CD14-positive monocyte (primary cell): ENCODE measurements at regions not wholly inside any gene's neighbourhood (a gene's known extent, or its start where the extent isn't known, plus 50 kb on each side); places are given as distances from the start of the nearest gene placed in this dataset.

Experiments
- DNase-seq, 3 donors: peaks; one replicate each; pipeline ENCODE4 v3.0.0-alpha.2; 2011 to 2022
- H2AFZ ChIP-seq: 2 replicates; pipeline ENCODE4 v1.6.0; 2012; ENCODE audit warnings: mild to moderate bottlenecking, low read depth, low read length, inconsistent platforms; ENCODE audit not compliant: insufficient read depth, poor library complexity, severe bottlenecking
- H3K27ac ChIP-seq, 2 donors: 1 replicate in 1 of 2; 2 replicates in 1 of 2; pipeline ENCODE4 v1.5.1; 2012 to 2013; ENCODE audit warnings: low read length in 2 of 2, control low read depth in 1 of 2, inconsistent platforms in 1 of 2, low read depth in 1 of 2, mild to moderate bottlenecking in 1 of 2
- H3K27me3 ChIP-seq, 2 donors: one replicate each; pipeline versions ENCODE4 v1.6.0 to v1.6.1; 2011 to 2013; ENCODE audit warnings: low read length in 2 of 2; ENCODE audit not compliant: control insufficient read depth in 2 of 2, insufficient read depth in 2 of 2
- H3K36me3 ChIP-seq, 2 donors: replicated peaks in 1 of 2; 1 replicate in 1 of 2; 2 replicates in 1 of 2; pipeline versions ENCODE4 v1.5.1 to v1.6.1; 2012 to 2013; ENCODE audit warnings: low read length in 2 of 2, control low read depth in 1 of 2, inconsistent platforms in 1 of 2, mild to moderate bottlenecking in 1 of 2; ENCODE audit not compliant: insufficient read depth in 2 of 2, control insufficient read depth in 1 of 2
- H3K4me1 ChIP-seq, 2 donors: 1 replicate in 1 of 2; 2 replicates in 1 of 2; pipeline versions ENCODE4 v1.5.1 to v1.6.1; 2012 to 2013; ENCODE audit warnings: low read length in 2 of 2, control low read depth in 1 of 2, inconsistent platforms in 1 of 2, mild to moderate bottlenecking in 1 of 2, moderate library complexity in 1 of 2; ENCODE audit not compliant: insufficient read depth in 2 of 2, control insufficient read depth in 1 of 2
- H3K4me2 ChIP-seq: replicated peaks from 2 replicates; pipeline ENCODE3; 2012; ENCODE audit warnings: low read length, moderate library complexity, mild to moderate bottlenecking; ENCODE audit not compliant: poor library complexity, severe bottlenecking; ENCODE audit errors: extremely low read depth
- H3K4me3 ChIP-seq, 3 experiments: fragments of 200-600 bp in 1 of 3; sonication (generic) in 1 of 3; replicated peaks in 1 of 3; 1 replicate in 2 of 3; 2 replicates in 1 of 3; pipeline ENCODE4 v1.5.1; 2011 to 2013; ENCODE audit warnings: low read length in 3 of 3, mild to moderate bottlenecking in 3 of 3, control low read depth in 2 of 3, low read depth in 2 of 3, inconsistent platforms in 1 of 3, moderate library complexity in 1 of 3
- H3K79me2 ChIP-seq: 2 replicates; pipeline ENCODE4 v1.6.0; 2012; ENCODE audit warnings: mild to moderate bottlenecking, control low read depth, inconsistent platforms, low read length, moderate library complexity; ENCODE audit not compliant: insufficient read depth
- H3K9ac ChIP-seq: 2 replicates; pipeline ENCODE4 v1.6.0; 2017; ENCODE audit warnings: low read length, mild to moderate bottlenecking; ENCODE audit not compliant: insufficient read depth, poor library complexity, severe bottlenecking
- H3K9me3 ChIP-seq, 2 donors: replicated peaks in 1 of 2; 1 replicate in 1 of 2; 2 replicates in 1 of 2; pipeline versions ENCODE4 v1.5.1 to v1.6.1; 2012 to 2013; ENCODE audit warnings: low read length in 2 of 2, control low read depth in 1 of 2; ENCODE audit not compliant: control insufficient read depth in 1 of 2, insufficient read depth in 1 of 2
- H4K20me1 ChIP-seq: 2 replicates; pipeline ENCODE4 v1.6.0; 2012; ENCODE audit warnings: mild to moderate bottlenecking, low read length, control low read depth, moderate library complexity; ENCODE audit not compliant: insufficient read depth
- H3K27ac Mint-ChIP-seq, 7 donors: one replicate each; pipeline ENCODE4 v1.8.0; 2020; ENCODE audit warnings: mild to moderate bottlenecking in 7 of 7, mixed read lengths in 7 of 7, moderate library complexity in 6 of 7, inconsistent platforms in 2 of 7
- H3K27me3 Mint-ChIP-seq, 3 donors: one replicate each; pipeline ENCODE4 v1.8.0; 2021 to 2022; ENCODE audit warnings: low read depth in 3 of 3, mild to moderate bottlenecking in 3 of 3, mixed read lengths in 3 of 3, moderate library complexity in 3 of 3, inconsistent platforms in 1 of 3
- H3K36me3 Mint-ChIP-seq, 2 donors: one replicate each; pipeline ENCODE4 v1.8.0; 2020; ENCODE audit warnings: mixed read lengths in 2 of 2, inconsistent platforms in 1 of 2, mild to moderate bottlenecking in 1 of 2
- H3K4me1 Mint-ChIP-seq: one replicate; pipeline ENCODE4 v1.8.0; 2020; ENCODE audit warnings: mild to moderate bottlenecking, mixed read lengths
- H3K4me3 Mint-ChIP-seq, 2 donors: one replicate each; pipeline ENCODE4 v1.8.0; 2020; ENCODE audit warnings: mild to moderate bottlenecking in 2 of 2, mixed read lengths in 2 of 2, moderate library complexity in 1 of 2
- H3K9me3 Mint-ChIP-seq, 7 donors: one replicate each; pipeline ENCODE4 v1.8.0; 2020 to 2022; ENCODE audit warnings: mixed read lengths in 7 of 7, mild to moderate bottlenecking in 6 of 7, moderate library complexity in 6 of 7, inconsistent platforms in 2 of 7
- WGBS: methylation state at CpG from one replicate; pipeline ENCODE4 v1.1.5; 2013; ENCODE audit warnings: missing lambda C conversion rate; ENCODE audit not compliant: insufficient coverage; 5-methylcytosine and 5-hydroxymethylcytosine counted together
- intact Hi-C, 2 donors: fragments of 100-400 bp; cut with micrococcal nuclease; formaldehyde crosslinking; loops; one replicate each; pipeline versions ENCODE4 v1.15.0 to v1.15.1; 2023
- TF ChIP-seq, protein P1 (sequence below): fragments of 200-600 bp; IDR thresholded peaks from one replicate; pipeline ENCODE4 v1.8.0; 2022; ENCODE audit warnings: antibody characterized with exemption, mild to moderate bottlenecking

DNA sequence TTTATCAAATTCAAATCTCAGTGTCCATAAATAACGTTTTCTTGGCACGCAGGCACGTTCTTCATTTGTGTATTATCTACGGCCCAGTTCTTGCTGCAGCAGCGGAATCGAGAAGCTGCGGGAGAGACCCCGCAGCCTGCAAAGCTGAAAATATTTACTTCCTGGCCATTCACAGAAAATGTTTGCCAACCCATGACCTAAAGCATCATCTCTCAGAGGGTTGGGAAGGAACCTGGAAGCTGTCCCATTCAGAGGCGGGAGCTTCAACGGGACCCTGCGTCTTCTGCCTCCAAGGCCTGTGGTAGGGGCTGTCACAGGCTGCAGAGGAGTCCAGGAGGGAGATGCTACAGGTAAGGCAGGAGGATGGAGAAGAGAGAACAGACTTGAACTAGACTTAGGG lies 319.2 kb downstream of the MN1 start:
- TF ChIP-seq, protein P1, sequence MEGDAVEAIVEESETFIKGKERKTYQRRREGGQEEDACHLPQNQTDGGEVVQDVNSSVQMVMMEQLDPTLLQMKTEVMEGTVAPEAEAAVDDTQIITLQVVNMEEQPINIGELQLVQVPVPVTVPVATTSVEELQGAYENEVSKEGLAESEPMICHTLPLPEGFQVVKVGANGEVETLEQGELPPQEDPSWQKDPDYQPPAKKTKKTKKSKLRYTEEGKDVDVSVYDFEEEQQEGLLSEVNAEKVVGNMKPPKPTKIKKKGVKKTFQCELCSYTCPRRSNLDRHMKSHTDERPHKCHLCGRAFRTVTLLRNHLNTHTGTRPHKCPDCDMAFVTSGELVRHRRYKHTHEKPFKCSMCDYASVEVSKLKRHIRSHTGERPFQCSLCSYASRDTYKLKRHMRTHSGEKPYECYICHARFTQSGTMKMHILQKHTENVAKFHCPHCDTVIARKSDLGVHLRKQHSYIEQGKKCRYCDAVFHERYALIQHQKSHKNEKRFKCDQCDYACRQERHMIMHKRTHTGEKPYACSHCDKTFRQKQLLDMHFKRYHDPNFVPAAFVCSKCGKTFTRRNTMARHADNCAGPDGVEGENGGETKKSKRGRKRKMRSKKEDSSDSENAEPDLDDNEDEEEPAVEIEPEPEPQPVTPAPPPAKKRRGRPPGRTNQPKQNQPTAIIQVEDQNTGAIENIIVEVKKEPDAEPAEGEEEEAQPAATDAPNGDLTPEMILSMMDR: no peak
- Mint-ChIP-seq H3K27me3 (peaks cover 6 to 9% (median 9%) of the 10 kb centered on the region in 3 donors), H3K9me3 (peaks cover 0 to 6% (median 4%) of the 10 kb centered on the region in 7 donors), H3K36me3 (no peaks in the 10 kb centered on the region), H3K4me3 (no peak overlapping the region), H3K4me1 (no peaks in the 10 kb centered on the region), H3K27ac (no peak overlapping the region)
- H3K4me2 ChIP-seq: no peak overlapping the region
- intact Hi-C loops: no loop called here
- H3K4me1 ChIP-seq: no peaks in the 10 kb centered on the region
- no peaks in the 10 kb centered on the region for H4K20me1 ChIP-seq
- no peaks in the 10 kb centered on the region for H3K36me3 ChIP-seq
- DNase-seq: no peak
- no peak overlapping the region for H3K9ac ChIP-seq
- H3K4me3 ChIP-seq: no peak overlapping the region
- H2AFZ ChIP-seq: no peak overlapping the region
- H3K79me2 ChIP-seq: no peaks in the 10 kb centered on the region
- H3K27ac ChIP-seq: no peak overlapping the region
- no peaks in the 10 kb centered on the region for H3K27me3 ChIP-seq
- WGBS: 84% methylated on average over 9 of the region's 11 CpGs
- no peaks in the 10 kb centered on the region for H3K9me3 ChIP-seq

DNA sequence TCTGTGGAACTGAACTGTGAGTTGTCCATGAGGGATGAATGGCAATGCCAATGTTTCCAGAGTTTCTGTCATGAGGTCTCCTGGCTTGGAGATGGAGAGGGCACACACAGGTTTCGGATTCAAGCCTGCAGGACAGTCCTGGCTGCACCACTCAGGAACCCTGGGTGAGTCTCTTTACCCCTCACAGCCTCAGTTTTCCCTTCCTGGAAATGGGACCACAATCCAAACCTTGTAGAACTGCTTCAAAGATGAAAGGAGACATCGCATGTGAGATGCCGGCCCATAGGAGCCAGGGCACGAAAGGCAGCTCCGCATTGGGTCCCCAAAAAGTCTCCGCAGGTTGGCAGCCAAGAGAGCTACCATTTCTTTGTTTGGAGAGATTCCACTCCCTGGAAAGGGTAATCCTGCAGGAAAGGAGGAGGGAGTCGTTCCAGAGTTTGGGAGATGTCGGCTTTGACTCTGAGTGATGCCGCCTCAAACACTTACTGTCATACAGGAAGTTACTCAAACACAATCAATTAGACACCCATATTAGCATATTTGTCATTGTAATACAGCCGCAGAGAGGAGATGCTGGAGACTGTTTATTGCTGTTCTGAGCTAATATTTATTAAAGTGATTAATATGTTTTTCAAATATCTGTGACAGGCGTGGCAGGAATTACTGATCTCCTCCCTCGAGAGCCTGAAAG lies 318.3 kb downstream of the MN1 start:
- no peak for DNase-seq
- Mint-ChIP-seq H3K9me3 (peaks cover 0 to 5% (median under 1%) of the 10 kb centered on the region in 7 donors), H3K4me3 (no peak overlapping the region), H3K36me3 (no peaks in the 10 kb centered on the region), H3K27ac (no peak overlapping the region), H3K4me1 (no peaks in the 10 kb centered on the region), H3K27me3 (peaks cover 6 to 9% (median 7%) of the 10 kb centered on the region in 3 donors)
- Histone ChIP-seq H3K9me3 (no peaks in the 10 kb centered on the region), H3K27ac (no peak overlapping the region), H3K4me1 (no peaks in the 10 kb centered on the region), H3K36me3 (no peaks in the 10 kb centered on the region), H3K79me2 (no peaks in the 10 kb centered on the region), H3K4me2 (no peak overlapping the region), H2AFZ (no peak overlapping the region), H3K9ac (no peak overlapping the region), H3K4me3 (no peak overlapping the region), H4K20me1 (no peaks in the 10 kb centered on the region), H3K27me3 (no peaks in the 10 kb centered on the region)
- 91% methylated on average over 6 of the region's 12 CpGs for WGBS
- TF ChIP-seq, protein P1: no peak
- intact Hi-C loops: no loop called here
